ENCODE measurements at regions not wholly inside any gene's neighbourhood (a gene's known extent, or its start where the extent isn't known, plus 50 kb on each side); places are given as distances from the start of the nearest gene placed in this dataset.

DNA sequence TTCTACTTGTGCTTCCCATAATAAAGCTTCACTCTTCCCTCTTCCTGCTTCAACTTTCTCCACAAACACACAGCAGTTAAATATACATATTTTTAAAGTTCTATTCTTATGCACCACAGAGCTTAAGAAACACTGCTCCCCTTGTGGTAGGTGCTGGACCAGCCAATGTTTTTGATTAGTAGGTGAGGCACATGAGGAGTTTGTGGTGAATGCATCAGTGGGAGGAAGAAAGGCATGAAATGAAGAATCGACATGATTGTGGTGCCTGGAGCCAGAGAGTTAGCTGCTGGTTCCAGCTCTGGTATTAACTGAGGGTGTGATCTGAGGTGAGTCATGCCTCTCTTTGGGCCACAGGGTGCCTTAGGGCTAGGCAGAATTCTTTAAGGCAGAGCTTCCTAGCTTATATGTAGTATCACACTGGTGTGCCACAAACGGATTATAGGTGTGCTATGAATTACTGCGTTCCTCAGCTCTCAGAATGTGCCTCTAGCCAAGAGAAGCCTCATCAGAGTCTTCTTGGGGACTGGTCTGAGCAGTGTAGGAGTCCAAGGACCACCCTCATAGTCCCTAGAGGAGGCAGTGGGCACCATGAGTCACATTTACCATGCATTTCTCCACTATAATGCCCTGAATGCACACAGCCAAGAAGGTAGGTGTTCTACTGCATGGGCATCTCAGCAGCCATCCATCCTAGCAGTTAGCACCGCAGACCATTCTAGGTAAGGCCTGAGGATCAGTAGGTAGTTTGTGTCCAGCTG is 97.4 kb upstream of the SGIP1 start:
- TF ChIP-seq, protein P1, sequence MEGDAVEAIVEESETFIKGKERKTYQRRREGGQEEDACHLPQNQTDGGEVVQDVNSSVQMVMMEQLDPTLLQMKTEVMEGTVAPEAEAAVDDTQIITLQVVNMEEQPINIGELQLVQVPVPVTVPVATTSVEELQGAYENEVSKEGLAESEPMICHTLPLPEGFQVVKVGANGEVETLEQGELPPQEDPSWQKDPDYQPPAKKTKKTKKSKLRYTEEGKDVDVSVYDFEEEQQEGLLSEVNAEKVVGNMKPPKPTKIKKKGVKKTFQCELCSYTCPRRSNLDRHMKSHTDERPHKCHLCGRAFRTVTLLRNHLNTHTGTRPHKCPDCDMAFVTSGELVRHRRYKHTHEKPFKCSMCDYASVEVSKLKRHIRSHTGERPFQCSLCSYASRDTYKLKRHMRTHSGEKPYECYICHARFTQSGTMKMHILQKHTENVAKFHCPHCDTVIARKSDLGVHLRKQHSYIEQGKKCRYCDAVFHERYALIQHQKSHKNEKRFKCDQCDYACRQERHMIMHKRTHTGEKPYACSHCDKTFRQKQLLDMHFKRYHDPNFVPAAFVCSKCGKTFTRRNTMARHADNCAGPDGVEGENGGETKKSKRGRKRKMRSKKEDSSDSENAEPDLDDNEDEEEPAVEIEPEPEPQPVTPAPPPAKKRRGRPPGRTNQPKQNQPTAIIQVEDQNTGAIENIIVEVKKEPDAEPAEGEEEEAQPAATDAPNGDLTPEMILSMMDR (IDR thresholded peaks at IDR 0.05; ENCODE audit: low read depth, low read length), result peak; percentile 55
- TF ChIP-seq, protein P2, sequence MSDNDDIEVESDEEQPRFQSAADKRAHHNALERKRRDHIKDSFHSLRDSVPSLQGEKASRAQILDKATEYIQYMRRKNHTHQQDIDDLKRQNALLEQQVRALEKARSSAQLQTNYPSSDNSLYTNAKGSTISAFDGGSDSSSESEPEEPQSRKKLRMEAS (IDR thresholded peaks at IDR 0.05; ENCODE audit: low read depth, low read length), result peak; percentile 5; the same call in 1 of the 2 replicates

Data from NB4 (cell line).